ENCODE measurements at regions not wholly inside any gene's neighbourhood (a gene's known extent, or its start where the extent isn't known, plus 50 kb on each side); places are given as distances from the start of the nearest gene placed in this dataset.

GRCh38 chr5:74073257-74073656 lies 447.3 kb downstream of the ARHGEF28 start:
- DNase-seq: no peak

- no peak for DNase-seq
Observed at GRCh38 chr5:74072646-74073045, 446.6 kb downstream of the ARHGEF28 start.

- no peak for DNase-seq
Observed at GRCh38 chr5:74070766-74071165, 444.8 kb downstream of the ARHGEF28 start.

GRCh38 chr5:74069741-74070140 lies 443.7 kb downstream of the ARHGEF28 start:
- no peak for DNase-seq

GRCh38 chr5:74067748-74068541 lies 441.9 kb downstream of the ARHGEF28 start:
- DNase-seq: no peak

GRCh38 chr5:74064911-74065310 lies 438.9 kb downstream of the ARHGEF28 start:
- no peak for DNase-seq

GRCh38 chr5:74064225-74064624 lies 438.2 kb downstream of the ARHGEF28 start:
- no peak for DNase-seq

- no peak for DNase-seq
Observed at GRCh38 chr5:74063821-74064220, 437.8 kb downstream of the ARHGEF28 start.

GRCh38 chr5:74063346-74063745 lies 437.4 kb downstream of the ARHGEF28 start:
- DNase-seq: no peak

GRCh38 chr5:74061292-74061691 lies 435.3 kb downstream of the ARHGEF28 start:
- no peak for DNase-seq

GRCh38 chr5:74059706-74060105 lies 433.7 kb downstream of the ARHGEF28 start:
- no peak for DNase-seq

- DNase-seq: no peak
Observed at GRCh38 chr5:74056789-74057164, 430.8 kb downstream of the ARHGEF28 start.

GRCh38 chr5:74056107-74056788 lies 430.3 kb downstream of the ARHGEF28 start:
- DNase-seq: no peak

GRCh38 chr5:74055486-74056106 lies 429.6 kb downstream of the ARHGEF28 start:
- no peak for DNase-seq

- DNase-seq: no peak
Observed at GRCh38 chr5:74054641-74055421, 428.8 kb downstream of the ARHGEF28 start.

GRCh38 chr5:74054139-74054538 lies 428.1 kb downstream of the ARHGEF28 start:
- no peak for DNase-seq

GRCh38 chr5:74052441-74053221 lies 426.6 kb downstream of the ARHGEF28 start:
- DNase-seq: no peak

- DNase-seq: no peak
Observed at GRCh38 chr5:74051076-74051475, 425.1 kb downstream of the ARHGEF28 start.

- DNase-seq: no peak
Observed at GRCh38 chr5:74044936-74045335, 418.9 kb downstream of the ARHGEF28 start.

- DNase-seq: no peak
Observed at GRCh38 chr5:74042959-74043358, 417.0 kb downstream of the ARHGEF28 start.

GRCh38 chr5:74042559-74042958 lies 416.6 kb downstream of the ARHGEF28 start:
- DNase-seq: no peak

GRCh38 chr5:74041913-74042312 lies 415.9 kb downstream of the ARHGEF28 start:
- DNase-seq: no peak
